ENCODE measurements at regions not wholly inside any gene's neighbourhood (a gene's known extent, or its start where the extent isn't known, plus 50 kb on each side); places are given as distances from the start of the nearest gene placed in this dataset.

- TF ChIP-seq CTCF (IDR thresholded peaks at IDR 0.05) (no peak), POLR2A (IDR thresholded peaks at IDR 0.05) (no peak)
Measured at GRCh38 chr13:65964672-65965071, 1265.5 kb downstream of the PCDH9 start.
